ENCODE measurements at regions not wholly inside any gene's neighbourhood (a gene's known extent, or its start where the extent isn't known, plus 50 kb on each side); places are given as distances from the start of the nearest gene placed in this dataset.

DNA sequence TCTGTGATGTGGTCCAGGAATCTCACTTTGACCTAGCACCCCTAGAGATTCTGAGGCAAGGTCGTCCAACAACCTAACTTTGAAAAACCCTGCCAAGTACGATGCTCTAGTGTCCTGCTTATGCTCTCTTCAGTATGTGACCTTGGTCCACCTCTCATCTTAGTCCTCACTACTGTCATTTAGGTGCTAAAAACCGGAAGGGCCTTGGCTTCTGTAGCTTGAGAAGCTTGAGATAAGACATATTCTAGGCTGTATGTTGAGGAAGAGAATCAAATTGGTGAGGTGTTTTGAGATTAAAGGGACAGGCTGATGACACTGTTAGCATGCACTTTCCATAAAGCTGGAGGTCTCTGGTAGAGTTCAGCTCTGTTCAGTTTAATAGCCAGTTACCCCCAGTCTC lies 57.0 kb upstream of the MTPN start:
- DNase-seq (ENCODE audit: low read depth in 2 of 2), result no peak

DNA sequence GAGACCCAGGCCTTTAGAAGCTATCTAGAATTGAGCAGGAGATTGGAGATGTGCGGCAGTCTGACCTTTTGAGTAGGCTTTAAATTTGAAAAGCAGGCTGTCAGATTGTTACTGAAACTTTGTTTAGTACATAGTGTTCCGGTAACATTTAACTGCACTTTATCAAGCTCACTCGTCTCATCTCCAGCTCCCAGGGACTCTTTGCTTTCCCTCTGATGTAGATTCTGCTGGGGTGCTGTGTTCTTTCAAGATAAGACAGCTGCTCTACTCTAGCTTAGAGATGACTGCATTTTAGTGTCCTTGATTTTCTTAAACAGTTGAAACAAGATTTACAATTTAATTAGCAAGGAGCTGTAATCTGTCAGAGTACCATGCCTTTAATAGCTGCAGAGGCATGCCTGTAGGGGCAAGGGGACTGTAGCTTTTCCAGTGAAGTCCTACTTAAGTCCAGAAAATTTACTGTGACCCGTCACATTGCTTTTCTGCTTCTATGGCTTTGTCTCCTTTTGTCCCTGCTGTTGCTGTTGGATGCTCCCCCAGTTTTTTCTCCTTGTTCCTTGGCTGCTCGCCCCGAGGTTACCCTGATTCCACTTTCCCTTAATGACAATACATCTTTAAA lies 56.4 kb upstream of the MTPN start:
- DNase-seq (ENCODE audit: low read depth in 2 of 2), result no peak

DNA sequence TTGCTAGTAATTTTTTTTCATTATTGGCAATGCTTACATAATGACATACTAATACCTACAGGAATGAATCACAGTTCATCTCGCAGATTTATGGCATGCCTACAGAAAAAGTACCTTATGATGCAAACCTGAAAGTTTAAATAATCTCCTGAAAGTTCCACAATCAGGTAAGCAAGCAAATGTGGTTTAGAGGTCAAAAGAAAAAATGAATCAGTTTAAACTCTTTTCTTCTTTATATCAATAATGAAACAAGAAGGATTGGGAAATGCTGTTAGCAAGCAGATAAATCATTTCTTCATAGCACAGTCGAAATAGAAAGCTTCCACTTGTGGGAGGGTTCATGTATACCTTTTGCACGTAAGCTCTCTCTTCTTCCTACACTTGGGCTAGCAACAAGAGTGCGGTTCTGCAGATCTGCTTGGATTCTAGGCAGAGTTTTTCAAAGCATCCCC lies 53.7 kb upstream of the MTPN start:
- no peak for DNase-seq (ENCODE audit: low read depth in 2 of 2)

DNA sequence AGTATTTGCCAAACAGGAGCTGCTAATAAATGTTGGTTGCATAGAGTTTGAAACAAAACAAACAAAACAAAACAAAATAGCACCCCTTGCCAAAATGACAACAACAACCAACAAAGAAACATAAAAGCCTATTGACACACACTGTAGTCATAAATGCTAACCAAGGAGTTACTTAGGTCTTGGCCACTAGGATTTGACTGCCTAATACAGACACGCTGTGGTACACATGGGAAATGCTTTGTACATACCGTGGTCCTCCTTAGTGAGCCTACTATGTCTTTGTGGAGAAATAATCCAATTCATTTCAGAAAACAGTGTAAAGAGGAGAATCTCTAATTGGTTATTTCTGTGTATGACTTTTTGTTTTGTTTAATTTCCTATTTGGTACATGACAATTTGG lies 53.2 kb upstream of the MTPN start:
- no peak for DNase-seq (ENCODE audit: low read depth in 2 of 2)

DNA sequence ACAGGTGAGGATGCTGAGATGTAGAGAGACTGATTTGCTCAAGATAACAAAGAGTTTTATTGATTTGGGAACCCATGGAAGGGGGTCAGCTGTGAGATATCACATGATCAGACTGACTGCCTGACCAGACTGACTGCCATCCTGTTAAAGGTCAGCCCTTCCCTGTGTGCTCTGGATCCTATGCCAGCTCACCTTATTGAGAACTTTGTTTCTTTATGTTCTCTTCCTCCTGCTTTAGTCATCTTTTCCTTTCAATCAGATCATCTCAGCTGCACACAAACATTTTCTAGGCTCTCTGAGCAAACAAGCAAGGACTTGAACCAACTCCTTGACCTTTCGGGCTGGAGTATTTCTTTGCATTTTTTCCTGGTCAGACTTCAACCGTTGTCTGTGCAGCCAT lies 50.0 kb upstream of the MTPN start:
- no peak for DNase-seq (ENCODE audit: low read depth in 2 of 2)
